ENCODE measurements at regions not wholly inside any gene's neighbourhood (a gene's known extent, or its start where the extent isn't known, plus 50 kb on each side); places are given as distances from the start of the nearest gene placed in this dataset.
"Not testable (repeated sequence)": the region's sequence is repeated elsewhere in the genome, so short reads cannot be mapped to it uniquely, and the experiment has no call there.

GRCh38 chr1:181257117-181257516 is 168.6 kb downstream of the IER5 start:
- DNase-seq = no peak

DNA sequence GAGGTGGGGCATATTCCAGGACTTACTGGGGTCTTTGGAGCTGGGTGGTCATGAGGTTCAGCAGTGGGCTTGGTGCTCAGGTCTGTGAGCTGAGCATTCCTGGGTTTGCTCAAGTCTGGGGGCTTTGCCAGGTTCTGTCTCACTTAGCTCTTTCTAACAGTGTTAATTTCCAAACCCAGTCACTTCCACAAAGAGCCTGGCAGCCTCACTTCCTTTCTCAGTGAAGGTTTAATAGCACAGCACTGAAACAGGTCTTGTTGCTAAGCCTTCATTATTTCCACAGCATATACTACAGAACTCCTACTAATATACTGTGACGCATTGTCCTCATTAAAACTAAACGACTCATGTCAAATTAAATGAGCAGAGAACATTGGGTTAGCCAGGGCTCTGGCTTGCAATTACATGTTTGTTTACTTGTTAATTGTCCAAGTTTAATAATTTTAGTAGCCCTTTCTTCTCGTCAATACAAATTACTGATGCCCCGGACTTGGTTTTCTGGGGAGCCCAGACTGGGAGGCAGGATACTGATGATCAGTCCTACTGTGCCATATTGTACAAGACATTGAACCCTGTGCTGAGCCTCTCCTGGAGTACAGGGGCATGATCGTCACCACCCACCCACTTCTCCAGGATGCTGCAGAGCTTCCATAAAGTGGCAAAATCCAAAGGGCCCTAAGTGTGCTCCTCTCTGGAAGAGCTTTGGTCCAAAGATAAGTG is 170.7 kb downstream of the IER5 start:
- DNase-seq = no peak

DNA sequence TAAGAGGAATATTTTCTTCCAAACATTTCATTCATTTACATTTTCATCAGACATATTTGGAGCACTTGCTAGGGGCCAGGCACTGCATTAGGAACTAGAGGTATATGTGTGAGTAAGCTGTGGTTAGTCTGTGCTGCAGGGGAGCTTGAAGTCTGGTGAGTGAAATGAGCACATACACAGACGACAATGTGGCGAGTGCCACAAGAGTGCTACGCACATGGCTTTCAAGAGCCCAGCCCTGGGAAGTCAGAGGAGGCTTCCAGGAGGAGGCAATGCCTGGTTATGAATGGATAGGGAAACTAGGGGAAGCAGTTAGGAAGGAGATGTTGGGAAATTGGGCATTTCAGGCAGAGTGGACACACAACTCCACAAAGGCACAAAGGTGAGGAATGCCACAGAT is 171.8 kb downstream of the IER5 start:
- no peak for DNase-seq

DNA sequence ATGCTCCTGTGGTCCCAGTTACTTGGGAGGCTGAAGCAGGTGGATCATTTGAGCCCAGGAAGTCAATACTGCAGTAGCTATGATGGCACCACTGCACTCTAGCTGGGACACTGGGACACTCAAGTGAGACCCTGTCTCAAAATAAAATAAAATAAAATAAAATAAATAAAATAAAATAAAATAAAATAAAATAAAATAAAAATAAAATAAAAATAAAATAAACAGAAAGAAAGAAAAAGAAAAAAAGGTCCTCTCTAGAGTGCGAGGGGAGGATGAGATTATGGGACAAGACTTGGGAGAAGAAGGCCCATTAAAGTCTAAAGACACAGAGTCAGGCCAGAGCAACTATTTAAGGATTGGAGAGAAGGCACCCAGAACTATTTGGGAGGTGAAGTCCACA is 172.5 kb downstream of the IER5 start:
- DNase-seq = no peak

- DNase-seq = no peak
Measured at GRCh38 chr1:181262069-181262468, 173.6 kb downstream of the IER5 start.

DNA sequence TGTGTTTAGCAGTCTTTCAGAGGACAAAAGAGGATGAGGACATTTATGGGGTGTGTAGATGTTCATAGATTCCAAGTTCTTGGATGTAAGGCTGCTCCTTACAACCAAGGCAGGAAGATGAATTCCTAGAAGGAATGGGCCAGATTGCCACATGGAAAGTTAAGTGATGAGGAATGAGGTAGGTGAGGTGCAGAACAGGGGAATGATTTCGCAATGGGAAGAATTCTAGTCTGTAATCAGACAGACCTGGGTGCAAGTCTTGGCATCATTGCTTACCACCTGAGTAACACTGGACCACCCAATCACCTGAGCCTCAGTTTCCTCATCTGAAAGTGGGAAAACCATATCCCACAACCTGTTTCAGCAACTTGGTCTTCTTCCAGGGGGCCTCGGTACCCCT is 174.9 kb downstream of the IER5 start:
- no peak for DNase-seq

DNA sequence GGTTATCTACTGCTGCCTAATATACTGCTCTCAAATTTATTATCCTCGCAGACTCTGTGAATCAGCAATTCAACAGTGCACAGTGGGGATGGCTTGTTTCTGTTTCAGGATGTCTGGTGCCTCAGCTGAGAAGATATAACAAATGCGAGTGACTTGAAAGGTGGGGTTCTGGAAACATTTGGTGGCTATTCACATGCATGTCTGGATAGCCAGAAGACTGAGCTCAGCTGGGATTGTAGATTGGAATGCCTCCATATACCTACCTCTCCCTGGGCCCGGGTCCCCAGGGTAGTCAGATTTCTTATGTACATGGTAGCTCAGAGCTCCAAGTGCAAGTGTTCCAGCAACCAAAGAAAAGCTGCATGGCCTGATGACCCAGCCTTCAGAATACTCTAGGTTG is 176.3 kb downstream of the IER5 start:
- DNase-seq = no peak

GRCh38 chr1:181284978-181285377 is 196.5 kb downstream of the IER5 start:
- DNase-seq = no peak

GRCh38 chr1:181295217-181295616 is 188.1 kb upstream of the CACNA1E start:
- DNase-seq = no peak

- no peak for DNase-seq
Measured at GRCh38 chr1:181296180-181296579, 187.1 kb upstream of the CACNA1E start.

DNA sequence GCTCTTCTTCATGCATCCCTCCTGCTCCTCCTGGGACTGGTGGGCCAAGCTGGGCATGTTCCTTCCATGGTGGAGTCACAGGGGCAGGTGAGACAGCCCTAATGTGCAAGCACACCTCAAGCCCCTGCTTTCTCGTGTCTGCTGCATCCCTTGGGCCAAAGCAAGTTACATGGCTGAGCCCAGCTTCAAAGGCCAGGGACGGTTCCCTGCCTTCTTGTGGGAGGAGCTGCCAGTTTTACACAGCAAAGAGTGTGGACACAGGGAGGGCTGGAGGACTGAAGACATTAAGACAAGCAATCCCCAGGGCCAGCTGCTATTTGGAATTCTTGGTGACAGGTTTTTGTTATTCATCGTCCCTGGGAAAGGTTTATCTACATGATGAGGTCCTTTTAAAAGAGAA is 175.2 kb upstream of the CACNA1E start:
- no peak for DNase-seq

- DNase-seq = no peak
Measured at GRCh38 chr1:181310560-181310959, 172.8 kb upstream of the CACNA1E start.

DNA sequence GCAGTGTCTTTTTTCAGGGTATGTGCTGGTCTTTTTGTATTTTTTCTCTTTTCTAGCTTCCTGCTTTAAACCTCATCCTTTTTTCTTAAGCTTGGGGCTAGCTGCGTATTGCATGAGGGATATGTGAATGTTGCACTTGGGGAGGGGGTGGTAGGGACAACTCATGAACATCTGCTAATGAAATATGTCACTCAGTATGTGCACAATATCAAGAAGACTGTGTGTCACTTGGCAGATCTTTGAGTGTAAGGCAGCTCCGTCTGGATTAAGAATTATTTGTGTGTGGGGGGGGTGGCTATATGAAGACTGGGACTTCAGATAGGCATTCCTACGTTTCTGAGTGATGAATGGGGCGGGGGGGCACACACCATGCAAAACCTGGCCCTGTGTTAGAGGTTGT is 170.4 kb upstream of the CACNA1E start:
- no peak for DNase-seq

DNA sequence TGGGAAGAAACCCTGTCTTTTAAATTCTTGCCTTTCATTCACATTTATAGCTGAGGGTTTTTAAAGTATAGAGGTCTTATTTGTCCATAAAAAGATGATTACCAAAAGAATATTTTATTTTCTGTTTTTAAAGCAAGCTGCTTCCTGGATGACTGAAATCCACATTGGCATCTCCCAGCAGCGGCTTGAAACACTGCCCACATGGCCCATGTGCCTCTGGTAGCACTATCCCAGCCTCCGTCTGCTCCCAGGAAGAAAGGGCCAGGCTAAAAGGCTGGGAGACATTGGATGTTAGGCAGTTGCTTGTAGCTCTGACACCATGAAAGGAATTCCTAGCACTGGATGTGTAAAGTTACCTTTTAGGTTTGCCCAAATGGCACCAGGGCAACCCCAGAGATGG is 169.9 kb upstream of the CACNA1E start:
- DNase-seq = no peak

GRCh38 chr1:181314010-181314409 is 169.3 kb upstream of the CACNA1E start:
- no peak for DNase-seq

GRCh38 chr1:181314959-181315358 is 168.4 kb upstream of the CACNA1E start:
- no peak for DNase-seq

- DNase-seq = no peak
Measured at GRCh38 chr1:181317261-181317930, 165.9 kb upstream of the CACNA1E start.

DNA sequence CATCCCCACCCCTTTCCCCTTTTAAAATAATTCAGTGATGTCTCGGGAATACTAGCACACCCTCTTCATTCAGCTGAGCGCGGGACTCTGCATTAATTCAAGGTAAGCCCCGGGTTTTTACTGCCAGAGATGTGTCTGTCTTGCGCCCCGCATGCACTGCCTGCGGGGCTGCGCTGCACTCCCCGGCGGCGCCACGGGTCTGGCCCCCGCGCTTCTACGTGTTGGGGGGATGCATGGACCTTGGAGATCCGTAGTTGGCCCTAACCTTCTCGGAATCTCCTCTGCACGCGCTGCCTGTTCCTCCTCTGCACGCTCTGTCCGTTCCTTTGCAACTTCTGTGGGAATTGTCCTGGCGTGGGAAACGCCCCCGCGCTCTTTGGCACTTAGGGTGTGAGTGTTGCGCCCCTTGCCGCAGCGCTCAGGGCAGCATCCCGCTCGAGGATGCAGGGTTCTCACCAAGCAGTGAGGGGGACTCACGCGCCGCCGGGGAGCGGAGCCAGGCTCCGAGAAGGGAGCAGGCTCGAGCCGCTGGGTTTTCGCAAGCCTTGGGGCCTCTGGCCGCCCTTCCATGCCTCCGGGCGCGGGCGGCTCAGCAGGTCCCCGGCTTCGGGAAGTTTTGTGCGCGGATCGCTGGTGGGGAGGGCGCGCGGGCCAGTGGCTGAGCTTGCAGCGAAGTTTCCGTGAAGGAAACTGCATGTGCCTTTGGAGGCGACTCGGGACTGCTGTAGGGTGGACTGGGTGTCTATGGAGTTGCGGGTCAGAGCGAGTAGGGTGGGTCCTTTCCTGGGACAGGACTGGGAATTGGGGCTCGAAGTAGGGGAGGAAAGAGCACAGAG is 165.1 kb upstream of the CACNA1E start:
- DNase-seq = no peak

- no peak for DNase-seq
Measured at GRCh38 chr1:181318858-181319235, 164.5 kb upstream of the CACNA1E start.

- DNase-seq = no peak
Measured at GRCh38 chr1:181319907-181320306, 163.4 kb upstream of the CACNA1E start.

DNA sequence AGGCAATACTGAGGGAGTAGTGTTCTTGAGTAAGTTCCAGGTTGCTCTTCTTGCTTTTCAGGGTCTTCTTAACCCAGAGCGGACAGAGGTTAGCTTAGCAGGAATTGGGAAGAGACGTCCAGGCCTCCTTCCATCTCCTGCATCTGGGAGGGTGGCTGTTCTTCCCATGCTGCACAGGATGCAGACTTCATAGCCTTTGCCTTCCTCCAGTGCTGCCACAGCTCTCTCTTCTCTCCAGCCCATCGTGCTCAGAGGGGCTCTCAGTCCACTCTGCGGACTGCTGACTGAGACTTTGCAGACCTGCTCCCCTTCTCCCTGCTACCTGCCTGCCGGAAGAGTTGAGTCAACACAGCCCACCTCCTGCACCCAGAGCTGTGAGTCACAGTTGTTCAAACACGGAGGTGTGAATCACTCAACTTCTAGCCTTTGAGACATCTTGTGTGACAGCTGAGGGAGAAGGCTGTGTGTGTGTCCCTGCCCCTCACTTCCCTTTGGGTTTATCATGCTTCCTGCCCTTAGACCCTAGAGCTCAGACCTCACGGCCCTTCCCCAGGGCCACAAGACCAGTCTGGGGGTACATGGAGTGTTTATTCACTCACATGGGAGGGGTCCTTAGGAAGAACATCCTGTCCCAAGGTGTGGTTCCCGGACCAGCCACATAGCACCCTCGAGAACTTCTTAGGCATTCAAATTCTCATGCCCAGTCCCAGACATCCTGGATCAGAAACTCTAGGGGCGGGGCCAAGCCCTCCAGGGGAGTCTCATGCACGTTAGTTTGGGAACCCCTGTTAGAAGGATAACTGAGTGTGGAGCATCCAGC is 158.3 kb upstream of the CACNA1E start:
- no peak for DNase-seq

DNA sequence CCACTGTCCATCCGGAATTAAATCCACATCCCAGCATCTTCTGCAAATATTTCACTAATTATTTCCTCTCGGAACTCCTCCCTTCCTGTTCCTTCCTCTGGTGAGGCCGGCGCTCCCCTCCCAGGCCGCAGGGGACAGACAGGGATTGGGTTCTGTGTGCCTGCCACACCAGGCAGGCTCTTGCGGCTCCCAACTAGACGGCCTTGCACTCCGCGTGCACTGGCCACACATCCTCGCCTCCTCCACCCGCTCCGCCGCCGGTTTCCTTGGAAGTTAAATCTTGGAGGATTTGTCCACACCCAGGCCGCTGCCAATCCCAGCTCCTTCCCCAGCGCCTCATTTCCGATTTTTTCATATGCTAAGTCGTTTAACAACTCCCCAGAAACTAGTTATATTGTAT is 157.6 kb upstream of the CACNA1E start:
- DNase-seq = not testable (repeated sequence)
